NCI-H1092 (cell line): ENCODE measurements at regions not wholly inside any gene's neighbourhood (a gene's known extent, or its start where the extent isn't known, plus 50 kb on each side); places are given as distances from the start of the nearest gene placed in this dataset.

Experiments
- DNase-seq: peaks from one replicate; lab custom pipeline; 2025; lab: John Stamatoyannopoulos, UW

DNA sequence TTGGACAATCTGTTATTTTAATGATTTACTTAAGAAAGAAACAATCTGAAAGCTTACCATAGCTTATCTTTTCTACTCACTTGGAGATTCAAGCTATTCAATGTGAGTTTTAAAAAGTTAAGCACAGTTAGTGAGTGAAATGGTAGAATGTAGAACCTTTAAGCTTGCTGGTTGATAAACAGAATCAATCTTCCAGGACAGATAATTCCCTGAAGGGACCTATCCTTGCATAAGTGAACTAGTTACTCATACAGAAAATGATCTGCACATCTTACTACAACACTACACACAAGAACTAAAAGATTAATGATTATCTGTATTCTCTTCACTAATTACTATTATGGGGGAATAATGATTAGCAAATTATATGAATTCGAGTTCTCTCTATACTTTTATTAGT is 165.6 kb downstream of the PALM2AKAP2 start:
- DNase-seq: no peak

DNA sequence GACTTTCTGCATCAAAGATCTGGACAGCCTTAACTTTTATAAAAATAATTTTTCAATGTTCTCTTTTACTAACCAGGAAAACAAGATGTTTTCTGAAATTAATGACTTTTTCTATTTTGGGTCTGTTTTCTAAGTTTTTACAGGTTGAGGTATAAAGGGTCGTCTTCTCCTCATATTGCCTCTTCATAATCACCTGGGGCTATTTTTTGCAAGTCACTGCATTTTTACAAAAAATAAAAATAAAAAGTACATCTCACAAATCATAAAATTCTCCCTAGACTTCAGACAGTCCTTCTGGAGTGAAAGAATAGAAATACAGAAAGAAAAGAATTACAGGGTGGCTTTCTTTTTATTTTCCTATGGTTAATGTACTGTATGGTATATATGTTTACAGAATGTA is 168.5 kb downstream of the PALM2AKAP2 start:
- no peak for DNase-seq

DNA sequence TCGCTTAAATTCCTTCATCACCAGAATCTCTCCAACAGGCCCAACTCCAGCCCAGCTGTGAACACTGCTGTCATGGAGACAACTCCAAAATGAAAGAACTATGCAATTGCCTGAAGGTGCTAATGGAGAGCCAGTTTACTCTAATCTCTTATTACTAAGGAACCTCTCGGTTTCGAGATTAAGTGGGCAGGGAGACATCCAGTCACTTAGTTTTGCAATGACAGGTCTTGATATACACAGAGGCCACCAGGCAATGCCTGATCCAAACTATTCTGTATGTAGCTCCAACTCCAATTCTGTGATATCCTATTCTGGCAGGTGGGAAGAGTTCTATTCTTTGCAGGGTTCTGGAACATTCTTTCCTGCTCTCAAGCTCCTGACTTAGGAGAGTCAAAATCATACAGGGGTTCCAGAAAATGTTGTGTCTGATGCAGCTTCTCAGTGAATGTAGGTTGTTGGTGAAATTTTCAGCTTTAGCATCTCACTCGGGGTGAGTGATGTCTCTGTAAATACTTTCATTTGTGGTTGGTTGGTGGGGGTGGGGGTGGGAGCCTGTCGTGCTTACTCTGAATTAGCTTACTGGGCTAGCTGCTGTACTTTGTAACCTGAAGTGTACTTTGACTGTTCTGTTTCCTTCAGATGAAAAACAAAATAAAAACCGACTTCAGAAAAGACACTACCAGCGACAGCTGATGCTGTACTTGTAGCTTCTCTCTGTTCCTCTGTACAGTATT is 170.9 kb downstream of the PALM2AKAP2 start:
- no peak for DNase-seq

DNA sequence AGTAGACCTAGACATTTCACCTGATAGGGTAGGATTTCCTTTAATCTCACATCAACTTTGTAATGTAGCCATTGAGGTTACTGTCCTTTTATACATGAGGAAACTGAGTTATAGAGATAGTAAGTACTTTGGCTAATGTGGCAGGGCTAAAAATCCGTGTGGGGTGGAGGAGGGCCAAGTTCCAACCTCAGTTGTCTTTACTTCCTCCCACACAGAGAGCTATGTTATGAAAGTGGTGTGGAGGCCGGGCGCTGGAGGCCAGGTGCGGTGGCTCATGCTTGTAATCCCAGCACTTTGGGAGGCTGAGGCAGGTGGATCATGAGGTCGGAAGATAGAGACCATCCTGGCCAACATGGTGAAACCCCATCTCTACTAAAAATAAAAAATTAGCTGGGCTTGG is 173.3 kb downstream of the PALM2AKAP2 start:
- DNase-seq: no peak

- DNase-seq: no peak
These were observed 174.0 kb downstream of the PALM2AKAP2 start for GRCh38 chr9:109953813-109954497.

DNA sequence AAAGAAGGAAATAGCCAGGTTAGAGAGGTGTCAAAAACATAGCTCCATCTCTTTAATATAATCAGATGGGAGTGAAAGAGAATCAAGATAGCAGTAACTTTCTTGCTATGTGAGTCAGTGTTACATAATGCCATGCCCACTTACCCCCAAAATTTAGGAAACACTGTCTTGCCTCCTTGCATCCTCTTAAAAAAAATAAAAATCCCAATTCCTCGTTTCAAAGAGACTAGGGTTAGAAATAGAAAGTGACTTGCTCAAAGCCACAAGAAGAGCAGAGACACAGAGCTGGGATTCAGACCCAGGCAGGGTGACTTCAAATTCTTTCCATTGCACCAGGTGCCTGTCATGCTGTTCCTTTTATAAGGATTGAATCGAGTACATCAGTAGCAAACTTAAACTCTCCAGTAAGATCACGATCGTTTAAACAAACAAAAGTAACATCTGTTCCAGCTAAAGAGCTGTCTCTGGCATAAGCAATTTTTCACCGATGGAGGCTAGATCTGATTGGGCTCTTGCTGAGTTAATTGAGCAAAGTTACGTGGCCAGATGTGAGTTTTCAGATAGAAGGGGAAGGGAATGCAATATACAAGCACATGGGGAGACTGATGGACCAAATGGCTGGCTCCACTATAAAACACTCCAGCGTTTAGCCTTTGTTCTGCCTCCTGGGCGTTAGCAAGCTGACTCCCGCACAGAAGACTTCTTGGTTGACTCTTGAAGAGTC is 176.9 kb downstream of the PALM2AKAP2 start:
- no peak for DNase-seq

- no peak for DNase-seq
These were observed 179.7 kb downstream of the PALM2AKAP2 start for GRCh38 chr9:109959679-109960078.

GRCh38 chr9:109961626-109962025 is 181.6 kb downstream of the PALM2AKAP2 start:
- no peak for DNase-seq

GRCh38 chr9:109962215-109962614 is 182.2 kb downstream of the PALM2AKAP2 start:
- no peak for DNase-seq

GRCh38 chr9:109963079-109963478 is 183.1 kb downstream of the PALM2AKAP2 start:
- DNase-seq: no peak

DNA sequence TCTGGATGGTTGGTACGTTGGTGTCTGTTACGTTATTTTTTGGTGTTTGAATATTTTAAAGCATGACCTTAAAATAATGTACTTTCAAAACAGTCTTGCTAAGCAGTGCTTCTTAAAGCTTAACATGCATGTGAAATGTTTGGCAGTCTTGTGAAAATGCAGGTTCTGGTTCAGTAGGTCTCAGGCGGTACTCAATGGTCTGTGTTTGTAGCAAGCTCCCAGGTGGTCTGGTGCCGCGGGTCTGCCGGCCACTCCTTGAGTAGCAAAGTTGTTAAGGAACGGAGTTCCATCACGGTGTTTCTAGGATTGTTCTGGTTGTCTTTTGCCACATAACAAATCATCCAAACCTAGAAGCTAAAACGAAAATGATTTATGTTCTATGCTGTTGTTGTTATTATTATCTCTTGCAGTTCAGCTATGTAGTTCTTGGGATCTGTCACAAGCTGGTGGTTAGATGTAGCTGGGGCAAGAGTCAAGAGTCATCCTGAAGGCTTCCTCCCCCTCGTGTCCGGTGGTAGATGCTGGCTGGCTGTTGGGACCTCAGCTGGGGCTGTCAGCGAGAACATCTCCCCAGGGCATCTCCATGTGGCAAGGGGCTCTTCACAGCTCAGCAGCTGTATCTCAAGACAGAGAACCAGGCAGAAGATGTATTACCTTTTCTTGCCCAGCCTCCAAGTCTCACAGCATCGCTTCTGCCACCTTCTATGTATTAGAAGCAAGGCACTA is 186.8 kb downstream of the PALM2AKAP2 start:
- DNase-seq: no peak

DNA sequence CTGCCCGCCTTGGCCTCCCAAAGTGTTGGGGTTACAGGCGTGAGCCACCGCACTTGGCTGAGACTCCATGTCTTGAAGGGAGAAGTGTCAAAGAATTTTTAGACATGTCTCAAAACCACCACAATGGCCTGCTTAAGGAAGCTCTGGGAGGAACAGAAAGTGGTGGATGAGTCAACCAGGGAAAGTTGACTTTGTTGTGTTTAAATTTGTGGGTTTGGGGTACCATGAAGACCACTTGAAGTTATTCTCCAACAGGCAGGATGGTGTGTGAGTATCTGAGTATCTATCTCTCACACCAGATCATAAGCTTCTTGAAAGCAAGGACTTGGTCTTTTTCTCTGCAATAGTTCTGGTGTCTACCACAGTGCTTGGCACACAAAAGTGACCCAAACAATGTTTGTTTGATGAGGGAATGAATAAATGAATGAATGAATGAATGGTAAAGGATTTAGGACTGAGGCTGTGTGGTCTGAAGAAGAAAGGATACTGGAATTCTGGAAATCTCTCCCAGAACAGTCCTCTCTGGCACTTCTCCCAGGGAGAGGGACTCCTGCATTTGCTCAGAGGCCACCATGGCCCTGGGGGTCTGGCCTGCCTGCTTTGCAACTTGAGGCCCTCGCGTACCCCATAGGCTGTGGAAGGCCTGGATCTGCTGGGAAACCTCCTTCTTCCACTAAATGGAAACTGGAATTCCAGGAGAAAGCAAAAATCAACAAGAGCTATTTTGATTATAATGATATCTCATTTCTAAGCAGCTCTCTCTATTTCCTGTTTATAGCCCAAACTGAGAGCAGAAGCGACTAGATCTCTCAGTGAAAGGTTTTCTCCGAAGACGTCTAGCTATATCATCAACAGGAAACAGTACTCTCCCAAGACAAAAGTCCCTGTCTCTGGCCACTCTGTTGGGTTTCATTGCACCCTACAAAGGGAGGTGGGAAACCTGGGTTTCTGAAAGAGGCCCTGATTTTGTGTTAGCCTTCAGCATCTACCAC is 187.9 kb downstream of the PALM2AKAP2 start:
- DNase-seq: no peak

DNA sequence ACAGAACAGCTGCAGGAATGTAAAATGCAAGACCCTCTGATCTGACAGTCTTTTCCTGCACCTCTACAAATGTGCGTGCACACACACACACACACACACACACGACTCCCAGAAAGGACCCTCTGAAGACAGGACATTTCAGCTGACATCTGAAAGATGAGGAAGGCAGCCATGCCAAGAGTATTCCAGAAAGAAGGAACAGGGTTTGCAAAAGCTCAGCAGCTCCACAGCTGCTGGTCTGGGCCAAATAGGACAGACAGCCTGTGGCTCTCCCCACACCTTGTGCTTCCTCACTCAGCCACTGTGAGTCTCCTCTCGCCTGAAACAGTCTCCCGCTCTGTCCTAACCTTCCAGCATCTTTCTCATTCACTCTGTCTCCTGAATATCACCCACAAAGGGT is 189.0 kb downstream of the PALM2AKAP2 start:
- no peak for DNase-seq

- no peak for DNase-seq
These were observed 189.7 kb downstream of the PALM2AKAP2 start for GRCh38 chr9:109969573-109970237.

DNA sequence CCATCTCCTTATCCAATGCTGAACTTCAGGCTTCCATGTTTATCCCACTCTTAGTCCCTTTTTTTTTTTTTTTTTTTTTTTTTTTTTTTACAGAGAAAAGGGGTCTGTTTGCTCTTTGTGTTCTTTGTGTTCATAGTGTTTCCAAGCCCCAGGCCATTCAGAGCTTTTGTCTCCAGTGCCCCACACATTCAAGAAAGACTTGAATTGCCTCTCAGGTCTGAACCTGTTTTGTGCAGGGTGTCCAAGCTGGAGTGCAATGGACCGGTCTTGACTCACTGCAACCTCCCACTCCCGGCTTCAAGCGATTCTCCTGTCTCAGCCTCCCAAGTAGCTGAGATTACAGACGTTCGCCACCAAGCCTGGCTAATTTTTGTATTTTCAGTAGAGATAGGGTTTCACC is 191.2 kb downstream of the PALM2AKAP2 start:
- DNase-seq: no peak

DNA sequence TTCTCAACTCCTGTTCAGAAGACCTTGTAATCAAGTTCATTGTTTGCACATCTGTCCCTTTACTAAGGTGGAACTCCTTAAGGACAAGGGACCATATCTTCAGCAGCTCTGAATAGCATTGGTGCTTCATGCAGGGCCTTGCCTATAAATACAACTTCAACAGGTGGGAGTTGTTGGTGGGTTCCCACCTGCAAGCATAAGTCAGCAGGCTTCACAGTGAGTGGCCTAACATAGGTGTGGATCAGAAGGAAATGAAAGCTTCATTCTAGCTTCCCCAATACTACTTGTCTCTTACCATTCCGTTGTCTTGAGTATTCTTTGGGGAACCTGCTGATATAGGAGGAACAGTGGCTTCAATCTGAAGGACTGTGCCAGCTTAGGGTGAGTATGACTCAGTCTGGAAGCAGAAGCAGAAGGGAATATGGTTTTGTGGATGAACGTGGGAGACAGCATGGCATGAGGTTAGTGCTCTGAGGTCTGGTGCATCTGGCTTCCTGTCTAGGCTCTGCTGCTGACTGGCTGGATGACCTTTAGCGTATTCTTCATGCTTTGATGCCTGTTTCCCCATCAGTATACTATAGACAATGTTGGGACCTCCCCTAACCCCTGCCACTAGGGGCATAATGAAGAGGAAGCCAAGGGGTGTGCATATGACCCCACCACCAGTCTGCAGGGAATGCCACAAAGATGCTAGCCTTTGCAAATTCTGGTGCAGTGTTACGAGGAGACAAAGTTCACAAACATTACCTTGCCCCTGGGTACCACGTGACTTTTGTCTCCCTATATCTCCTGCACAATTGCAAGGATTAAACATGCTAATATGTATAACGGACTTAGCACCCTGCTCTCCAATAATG is 192.3 kb downstream of the PALM2AKAP2 start:
- DNase-seq: no peak

GRCh38 chr9:109973336-109973735 is 193.3 kb downstream of the PALM2AKAP2 start:
- DNase-seq: no peak

DNA sequence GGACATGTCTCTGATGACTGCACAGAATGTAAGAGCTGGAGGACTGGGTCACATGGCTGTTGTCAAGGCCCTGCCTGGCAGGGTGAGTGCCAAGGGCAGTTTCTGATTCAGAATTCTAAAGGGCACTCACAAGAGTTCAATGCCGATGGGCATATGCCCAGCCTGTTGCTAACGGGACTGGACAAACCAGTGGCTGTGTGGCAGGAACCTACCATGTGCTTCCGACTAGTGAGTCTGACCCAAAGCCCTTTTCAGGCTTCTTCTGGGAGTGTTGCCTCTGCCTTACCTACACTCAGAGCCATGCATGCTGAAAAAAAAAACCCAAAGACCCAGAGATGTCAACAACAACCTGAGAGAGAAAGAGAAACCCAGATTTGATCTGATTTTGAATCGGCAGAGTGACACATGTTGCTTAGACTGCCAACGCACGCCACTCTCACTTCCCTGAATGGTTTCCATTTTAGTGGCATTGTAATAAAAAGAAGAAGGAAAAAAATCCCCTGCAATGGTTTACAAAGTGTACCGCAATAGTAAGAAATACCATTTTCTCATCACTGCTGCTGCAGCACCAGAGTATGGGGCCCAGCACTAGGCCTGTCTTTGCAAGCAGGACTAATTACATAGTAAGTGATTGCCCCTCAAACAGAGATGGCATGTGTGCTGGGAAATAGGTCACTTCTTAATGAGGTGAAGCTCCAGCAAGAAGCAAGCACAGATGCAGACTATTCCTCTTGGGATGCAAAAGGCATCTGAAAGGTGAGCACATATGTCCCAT is 194.3 kb downstream of the PALM2AKAP2 start:
- DNase-seq: no peak

DNA sequence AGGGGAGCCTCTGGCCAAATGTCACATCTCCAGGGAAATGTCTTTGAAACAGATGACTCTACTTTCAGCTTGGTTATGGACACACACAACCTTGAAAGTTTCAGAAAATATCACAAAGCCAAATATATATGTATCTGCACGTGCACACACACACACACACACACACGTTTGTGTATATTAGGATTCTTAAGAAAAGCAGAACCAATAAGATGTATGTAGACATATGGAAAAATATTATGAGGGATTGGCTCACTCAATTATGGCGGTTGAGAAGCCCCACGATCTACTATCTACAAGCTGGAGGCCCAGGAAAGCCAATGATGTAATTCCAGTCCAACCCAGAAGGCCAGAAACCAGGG is 194.9 kb downstream of the PALM2AKAP2 start:
- DNase-seq: no peak
